ENCODE measurements at regions not wholly inside any gene's neighbourhood (a gene's known extent, or its start where the extent isn't known, plus 50 kb on each side); places are given as distances from the start of the nearest gene placed in this dataset.
"Not testable (repeated sequence)": the region's sequence is repeated elsewhere in the genome, so short reads cannot be mapped to it uniquely, and the experiment has no call there.

DNA sequence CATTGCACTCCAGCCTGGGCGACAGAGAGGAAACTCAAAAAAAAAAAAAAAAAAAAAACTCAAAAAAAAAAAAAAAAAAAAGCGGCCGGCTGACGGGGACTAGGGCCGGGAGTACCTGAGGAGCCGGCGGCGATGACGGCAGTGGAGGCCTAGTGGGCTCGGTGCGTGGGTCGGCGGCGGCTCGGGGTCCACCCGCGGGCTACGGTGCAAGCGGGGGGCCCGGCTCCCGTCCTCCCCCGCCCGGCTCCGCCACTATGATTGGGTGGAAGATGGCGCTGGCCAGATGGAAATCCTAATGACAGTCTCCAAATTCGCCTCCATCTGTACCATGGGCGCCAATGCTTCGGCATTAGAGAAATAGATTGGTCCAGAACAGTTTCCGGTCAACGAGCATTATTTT is 190.7 kb downstream of the TGIF2LX start:
- not testable (repeated sequence) for DNase-seq

DNA sequence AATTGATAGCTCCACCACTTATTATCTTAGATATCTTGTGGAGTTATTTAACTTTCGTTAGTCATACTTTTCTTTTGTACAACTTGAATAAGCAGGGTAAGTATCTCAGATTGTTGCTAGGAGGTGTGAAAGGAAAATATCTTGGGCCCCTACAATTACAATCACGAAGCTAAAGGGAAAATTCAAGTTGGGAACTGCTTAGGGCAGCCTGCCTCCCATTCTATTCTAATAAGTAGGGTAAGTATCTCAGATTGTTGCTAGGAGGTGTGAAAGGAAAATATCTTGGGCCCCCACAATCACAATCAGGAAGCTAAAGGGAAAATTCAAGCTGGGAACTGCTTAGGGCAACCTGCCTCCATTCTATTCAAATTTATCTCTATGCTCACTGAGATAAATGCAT is 213.2 kb downstream of the TGIF2LX start:
- not testable (repeated sequence) for DNase-seq

- peak; percentile 0 to 1 (median 0) for DNase-seq
Measured at GRCh38 chrX:90178976-90179375, 257.3 kb downstream of the TGIF2LX start.

DNA sequence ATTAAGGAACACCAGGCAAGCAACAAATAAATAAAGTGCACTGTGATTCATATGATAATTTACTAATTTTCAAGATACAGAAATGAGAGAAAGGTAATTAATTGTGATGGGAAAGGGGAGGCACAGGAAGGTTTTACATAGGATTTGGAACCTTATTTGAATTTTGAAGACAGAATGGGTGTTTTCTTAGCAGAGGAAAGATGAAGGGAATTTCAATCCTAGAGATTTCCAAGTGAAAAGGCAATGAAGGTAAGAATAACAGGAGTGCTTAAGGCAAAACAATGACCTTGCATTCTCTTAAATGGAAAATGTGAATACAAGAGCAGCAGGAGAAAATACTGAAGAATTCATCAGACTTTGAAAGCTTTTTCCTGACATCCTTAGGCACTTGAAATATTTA is 267.3 kb downstream of the TGIF2LX start:
- DNase-seq, result not testable (repeated sequence)

GRCh38 chrX:90206840-90207239 is 285.1 kb downstream of the TGIF2LX start:
- DNase-seq, result not testable (repeated sequence)

DNA sequence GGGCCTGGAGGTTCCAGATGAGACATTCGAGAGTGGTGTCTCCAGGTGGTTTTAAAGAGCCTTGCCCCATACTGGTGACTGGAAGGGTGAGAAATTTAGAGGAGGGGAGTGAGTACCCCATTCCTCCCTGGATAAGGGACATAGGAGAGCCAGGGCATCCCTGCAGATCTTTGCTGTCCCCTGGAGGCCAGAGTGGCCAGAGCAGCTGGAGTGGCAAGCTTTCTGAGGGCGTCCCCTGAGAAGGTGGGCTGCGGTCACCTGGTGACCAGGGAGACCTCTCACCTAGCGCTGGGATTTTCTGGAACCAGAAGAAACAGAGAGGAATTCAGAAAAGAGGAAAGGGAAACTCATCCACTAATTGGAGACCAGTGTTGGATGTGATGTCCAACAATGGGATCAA is 300.9 kb downstream of the TGIF2LX start:
- not testable (repeated sequence) for DNase-seq

- not testable (repeated sequence) for DNase-seq
Measured at GRCh38 chrX:90271645-90272044, 349.9 kb downstream of the TGIF2LX start.
